ENCODE measurements at regions not wholly inside any gene's neighbourhood (a gene's known extent, or its start where the extent isn't known, plus 50 kb on each side); places are given as distances from the start of the nearest gene placed in this dataset.

DNA sequence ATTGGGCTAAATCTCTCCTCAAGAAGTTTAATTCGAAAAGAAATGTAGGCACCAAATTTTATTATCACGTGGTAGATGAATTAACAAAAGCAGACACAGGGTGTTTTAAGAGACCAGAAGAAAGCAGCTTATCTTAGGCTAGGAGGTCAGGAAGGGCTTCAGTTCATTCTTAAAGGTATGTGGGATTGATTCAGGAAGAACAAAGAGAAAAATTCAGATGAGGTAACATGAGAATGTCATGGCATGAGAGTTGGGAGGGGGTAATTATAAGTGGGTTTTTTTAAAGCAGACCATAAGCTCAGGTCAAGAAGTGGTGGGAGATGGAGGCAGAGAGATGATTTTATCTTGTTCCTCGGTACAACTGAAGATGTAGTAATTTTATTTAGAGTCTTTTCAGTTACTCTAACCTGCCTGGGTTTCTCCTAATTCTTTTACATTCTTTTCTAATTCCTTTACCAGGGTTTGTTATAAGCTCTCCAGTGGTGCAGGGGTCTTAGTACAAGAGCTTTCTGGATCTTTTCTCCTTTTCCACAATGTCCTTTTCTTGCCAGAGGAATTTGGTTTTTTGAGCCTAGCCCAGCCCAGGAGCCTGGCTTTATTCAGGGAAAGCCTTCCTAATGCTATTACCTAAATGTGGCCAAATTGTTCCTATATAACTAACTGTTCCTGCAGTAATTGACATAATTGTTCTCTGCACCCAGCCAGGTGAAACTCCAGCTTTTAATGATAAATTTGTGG is 474.1 kb upstream of the BTBD3 start:
- H3K9me3 Mint-ChIP-seq, result no peaks in the 10 kb centered on the region
- no peak overlapping the region for H3K4me3 Mint-ChIP-seq
- H3K27ac Mint-ChIP-seq, result 0 out of 2 replicates have a peak overlapping the region, but pooled peaks have one; percentile 26
- no peak for DNase-seq (ENCODE audit: low spot score)
- TF ChIP-seq, protein P1, sequence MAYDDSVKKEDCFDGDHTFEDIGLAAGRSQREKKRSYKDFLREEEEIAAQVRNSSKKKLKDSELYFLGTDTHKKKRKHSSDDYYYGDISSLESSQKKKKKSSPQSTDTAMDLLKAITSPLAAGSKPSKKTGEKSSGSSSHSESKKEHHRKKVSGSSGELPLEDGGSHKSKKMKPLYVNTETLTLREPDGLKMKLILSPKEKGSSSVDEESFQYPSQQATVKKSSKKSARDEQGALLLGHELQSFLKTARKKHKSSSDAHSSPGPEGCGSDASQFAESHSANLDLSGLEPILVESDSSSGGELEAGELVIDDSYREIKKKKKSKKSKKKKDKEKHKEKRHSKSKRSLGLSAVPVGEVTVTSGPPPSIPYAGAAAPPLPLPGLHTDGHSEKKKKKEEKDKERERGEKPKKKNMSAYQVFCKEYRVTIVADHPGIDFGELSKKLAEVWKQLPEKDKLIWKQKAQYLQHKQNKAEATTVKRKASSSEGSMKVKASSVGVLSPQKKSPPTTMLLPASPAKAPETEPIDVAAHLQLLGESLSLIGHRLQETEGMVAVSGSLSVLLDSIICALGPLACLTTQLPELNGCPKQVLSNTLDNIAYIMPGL (CRISPR knock-in tag; IDR thresholded peaks at IDR 0.05), result no peak
- TF ChIP-seq ZBTB21 (CRISPR knock-in tag; IDR thresholded peaks at IDR 0.05; ENCODE audit: borderline replicate concordance), result no peak
- TF ChIP-seq, protein P2, sequence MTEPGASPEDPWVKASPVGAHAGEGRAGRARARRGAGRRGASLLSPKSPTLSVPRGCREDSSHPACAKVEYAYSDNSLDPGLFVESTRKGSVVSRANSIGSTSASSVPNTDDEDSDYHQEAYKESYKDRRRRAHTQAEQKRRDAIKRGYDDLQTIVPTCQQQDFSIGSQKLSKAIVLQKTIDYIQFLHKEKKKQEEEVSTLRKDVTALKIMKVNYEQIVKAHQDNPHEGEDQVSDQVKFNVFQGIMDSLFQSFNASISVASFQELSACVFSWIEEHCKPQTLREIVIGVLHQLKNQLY (CRISPR knock-in tag; IDR thresholded peaks at IDR 0.05), result no peak
- no peak for TF ChIP-seq TEAD1 (CRISPR knock-in tag; IDR thresholded peaks at IDR 0.05)
- TF ChIP-seq, protein P3, sequence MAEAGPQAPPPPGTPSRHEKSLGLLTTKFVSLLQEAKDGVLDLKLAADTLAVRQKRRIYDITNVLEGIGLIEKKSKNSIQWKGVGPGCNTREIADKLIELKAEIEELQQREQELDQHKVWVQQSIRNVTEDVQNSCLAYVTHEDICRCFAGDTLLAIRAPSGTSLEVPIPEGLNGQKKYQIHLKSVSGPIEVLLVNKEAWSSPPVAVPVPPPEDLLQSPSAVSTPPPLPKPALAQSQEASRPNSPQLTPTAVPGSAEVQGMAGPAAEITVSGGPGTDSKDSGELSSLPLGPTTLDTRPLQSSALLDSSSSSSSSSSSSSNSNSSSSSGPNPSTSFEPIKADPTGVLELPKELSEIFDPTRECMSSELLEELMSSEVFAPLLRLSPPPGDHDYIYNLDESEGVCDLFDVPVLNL (CRISPR knock-in tag; IDR thresholded peaks at IDR 0.05; ENCODE audit: borderline replicate concordance, low read depth), result no peak
- TF ChIP-seq, protein P4, sequence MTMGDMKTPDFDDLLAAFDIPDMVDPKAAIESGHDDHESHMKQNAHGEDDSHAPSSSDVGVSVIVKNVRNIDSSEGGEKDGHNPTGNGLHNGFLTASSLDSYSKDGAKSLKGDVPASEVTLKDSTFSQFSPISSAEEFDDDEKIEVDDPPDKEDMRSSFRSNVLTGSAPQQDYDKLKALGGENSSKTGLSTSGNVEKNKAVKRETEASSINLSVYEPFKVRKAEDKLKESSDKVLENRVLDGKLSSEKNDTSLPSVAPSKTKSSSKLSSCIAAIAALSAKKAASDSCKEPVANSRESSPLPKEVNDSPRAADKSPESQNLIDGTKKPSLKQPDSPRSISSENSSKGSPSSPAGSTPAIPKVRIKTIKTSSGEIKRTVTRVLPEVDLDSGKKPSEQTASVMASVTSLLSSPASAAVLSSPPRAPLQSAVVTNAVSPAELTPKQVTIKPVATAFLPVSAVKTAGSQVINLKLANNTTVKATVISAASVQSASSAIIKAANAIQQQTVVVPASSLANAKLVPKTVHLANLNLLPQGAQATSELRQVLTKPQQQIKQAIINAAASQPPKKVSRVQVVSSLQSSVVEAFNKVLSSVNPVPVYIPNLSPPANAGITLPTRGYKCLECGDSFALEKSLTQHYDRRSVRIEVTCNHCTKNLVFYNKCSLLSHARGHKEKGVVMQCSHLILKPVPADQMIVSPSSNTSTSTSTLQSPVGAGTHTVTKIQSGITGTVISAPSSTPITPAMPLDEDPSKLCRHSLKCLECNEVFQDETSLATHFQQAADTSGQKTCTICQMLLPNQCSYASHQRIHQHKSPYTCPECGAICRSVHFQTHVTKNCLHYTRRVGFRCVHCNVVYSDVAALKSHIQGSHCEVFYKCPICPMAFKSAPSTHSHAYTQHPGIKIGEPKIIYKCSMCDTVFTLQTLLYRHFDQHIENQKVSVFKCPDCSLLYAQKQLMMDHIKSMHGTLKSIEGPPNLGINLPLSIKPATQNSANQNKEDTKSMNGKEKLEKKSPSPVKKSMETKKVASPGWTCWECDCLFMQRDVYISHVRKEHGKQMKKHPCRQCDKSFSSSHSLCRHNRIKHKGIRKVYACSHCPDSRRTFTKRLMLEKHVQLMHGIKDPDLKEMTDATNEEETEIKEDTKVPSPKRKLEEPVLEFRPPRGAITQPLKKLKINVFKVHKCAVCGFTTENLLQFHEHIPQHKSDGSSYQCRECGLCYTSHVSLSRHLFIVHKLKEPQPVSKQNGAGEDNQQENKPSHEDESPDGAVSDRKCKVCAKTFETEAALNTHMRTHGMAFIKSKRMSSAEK (CRISPR knock-in tag; IDR thresholded peaks at IDR 0.05; ENCODE audit: borderline replicate concordance), result no peak
- no peak for TF ChIP-seq NR1H2 (CRISPR knock-in tag; IDR thresholded peaks at IDR 0.05)
- TF ChIP-seq TP53 (CRISPR knock-in tag; IDR thresholded peaks at IDR 0.05), result no peak
- no peak for TF ChIP-seq PRRX2 (CRISPR knock-in tag; IDR thresholded peaks at IDR 0.05)
- TF ChIP-seq GRHL2 (CRISPR knock-in tag; IDR thresholded peaks at IDR 0.05; ENCODE audit: insufficient replicate concordance, severe bottlenecking), result no peak
- TF ChIP-seq, protein P5, sequence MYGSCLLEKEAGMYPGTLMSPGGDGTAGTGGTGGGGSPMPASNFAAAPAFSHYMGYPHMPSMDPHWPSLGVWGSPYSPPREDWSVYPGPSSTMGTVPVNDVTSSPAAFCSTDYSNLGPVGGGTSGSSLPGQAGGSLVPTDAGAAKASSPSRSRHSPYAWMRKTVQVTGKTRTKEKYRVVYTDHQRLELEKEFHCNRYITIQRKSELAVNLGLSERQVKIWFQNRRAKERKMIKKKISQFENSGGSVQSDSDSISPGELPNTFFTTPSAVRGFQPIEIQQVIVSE (CRISPR knock-in tag; IDR thresholded peaks at IDR 0.05; ENCODE audit: borderline replicate concordance), result no peak
- TF ChIP-seq FOXP1 (CRISPR knock-in tag; IDR thresholded peaks at IDR 0.05; ENCODE audit: borderline replicate concordance), result no peak
- H3K4me1 Mint-ChIP-seq, result peaks cover 32% of the 10 kb centered on the region
- ChIA-PET CTCF (interaction anchor here (0.7 to 1.0 kb wide), 3 partner anchors 9 to 125 kb away, joined by 3 to 4 read pairs (median 3); no protein-coding TSS in a partner anchor), POLR2A (interaction anchor here (0.7 to 1.0 kb wide), 2 partner anchors 97 to 435 kb away, joined by 3 read pairs; no protein-coding TSS in a partner anchor)
- peak; percentile 61 for ATAC-seq
- peaks cover 4% of the 10 kb centered on the region; the same call in 1 of the 2 replicates for H3K36me3 Mint-ChIP-seq
- H3K27me3 Mint-ChIP-seq (ENCODE audit: low read depth), result no peaks in the 10 kb centered on the region

DNA sequence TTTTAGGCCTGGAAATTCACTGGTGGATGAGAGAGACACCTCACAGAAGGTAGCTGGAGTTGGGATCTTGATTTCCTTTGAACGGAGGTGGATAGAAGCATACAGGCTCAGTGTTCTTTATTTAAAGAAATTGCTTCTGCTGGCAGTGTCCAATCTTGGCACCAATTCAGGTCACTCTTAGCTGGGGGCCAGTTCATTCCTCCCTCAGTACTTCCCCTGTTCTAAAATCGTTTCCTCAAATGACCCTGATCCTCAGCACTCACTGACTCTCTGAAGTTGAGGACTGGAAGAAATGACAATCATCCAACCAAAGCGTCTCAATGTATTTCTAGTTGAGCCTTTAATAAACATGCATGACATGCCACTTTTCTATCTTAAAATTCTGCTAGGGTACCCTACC is 472.5 kb upstream of the BTBD3 start:
- peaks cover 4% of the 10 kb centered on the region; the same call in 1 of the 2 replicates for H3K36me3 Mint-ChIP-seq
- H3K9me3 Mint-ChIP-seq, result peaks cover 3% of the 10 kb centered on the region
- no peaks in the 10 kb centered on the region for H3K27me3 Mint-ChIP-seq (ENCODE audit: low read depth)
- ChIA-PET POLR2A (no interaction called here), CTCF (no interaction called here)
- H3K4me1 Mint-ChIP-seq, result peaks cover 32% of the 10 kb centered on the region
- no peak overlapping the region for H3K4me3 Mint-ChIP-seq
- ATAC-seq, result no peak
- no peak for DNase-seq (ENCODE audit: low spot score)
- no peak overlapping the region for H3K27ac Mint-ChIP-seq
- no peak for TF ChIP-seq ZBTB21 (CRISPR knock-in tag; IDR thresholded peaks at IDR 0.05; ENCODE audit: borderline replicate concordance)
- no peak for TF ChIP-seq ZNF423 (CRISPR knock-in tag; IDR thresholded peaks at IDR 0.05)
- no peak for TF ChIP-seq GABPB1 (CRISPR knock-in tag; IDR thresholded peaks at IDR 0.05)
- TF ChIP-seq NFE2L1 (CRISPR knock-in tag; IDR thresholded peaks at IDR 0.05), result no peak
- TF ChIP-seq IRF2 (CRISPR knock-in tag; IDR thresholded peaks at IDR 0.05; ENCODE audit: borderline replicate concordance, low read depth), result no peak
- TF ChIP-seq ZNF671 (CRISPR knock-in tag; IDR thresholded peaks at IDR 0.05), result no peak
- TF ChIP-seq, protein P6, sequence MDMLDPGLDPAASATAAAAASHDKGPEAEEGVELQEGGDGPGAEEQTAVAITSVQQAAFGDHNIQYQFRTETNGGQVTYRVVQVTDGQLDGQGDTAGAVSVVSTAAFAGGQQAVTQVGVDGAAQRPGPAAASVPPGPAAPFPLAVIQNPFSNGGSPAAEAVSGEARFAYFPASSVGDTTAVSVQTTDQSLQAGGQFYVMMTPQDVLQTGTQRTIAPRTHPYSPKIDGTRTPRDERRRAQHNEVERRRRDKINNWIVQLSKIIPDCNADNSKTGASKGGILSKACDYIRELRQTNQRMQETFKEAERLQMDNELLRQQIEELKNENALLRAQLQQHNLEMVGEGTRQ (CRISPR knock-in tag; IDR thresholded peaks at IDR 0.05), result no peak
- no peak for TF ChIP-seq ELF4 (CRISPR knock-in tag; IDR thresholded peaks at IDR 0.05; ENCODE audit: low read depth)
- TF ChIP-seq, protein P7, sequence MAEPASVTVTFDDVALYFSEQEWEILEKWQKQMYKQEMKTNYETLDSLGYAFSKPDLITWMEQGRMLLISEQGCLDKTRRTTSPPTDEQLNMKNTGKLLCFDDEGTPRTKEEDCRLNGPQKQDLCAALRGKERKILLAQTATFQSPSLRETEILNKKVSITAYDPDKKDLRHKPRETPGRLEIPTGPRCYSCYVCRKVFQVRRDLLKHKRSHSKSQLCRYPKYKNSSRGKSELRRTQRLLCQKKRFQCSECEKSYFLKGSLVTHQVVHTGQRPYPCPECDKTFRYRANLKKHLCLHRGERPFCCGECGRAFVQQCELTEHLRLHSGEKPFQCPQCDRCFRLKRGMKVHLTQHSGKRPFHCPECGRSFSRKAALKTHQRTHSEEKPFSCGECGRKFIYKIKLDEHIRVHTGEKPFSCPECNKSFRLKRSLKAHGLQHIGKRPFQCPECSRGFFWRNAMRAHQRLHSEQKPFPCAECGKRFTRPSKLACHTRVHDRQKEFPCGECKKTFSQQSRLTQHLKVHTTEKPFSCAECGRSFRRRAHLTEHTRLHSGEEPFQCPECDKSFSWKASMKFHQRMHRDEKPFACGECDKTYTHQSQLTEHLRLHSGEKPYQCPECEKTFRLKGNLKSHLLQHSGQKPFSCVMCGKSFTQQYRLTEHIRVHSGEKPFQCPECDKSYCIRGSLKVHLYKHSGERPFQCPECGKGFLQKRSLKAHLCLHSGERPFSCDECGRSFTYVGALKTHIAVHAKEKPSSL (CRISPR knock-in tag; conservative IDR thresholded peaks at IDR 0.05), result no peak
- TF ChIP-seq, protein P8, sequence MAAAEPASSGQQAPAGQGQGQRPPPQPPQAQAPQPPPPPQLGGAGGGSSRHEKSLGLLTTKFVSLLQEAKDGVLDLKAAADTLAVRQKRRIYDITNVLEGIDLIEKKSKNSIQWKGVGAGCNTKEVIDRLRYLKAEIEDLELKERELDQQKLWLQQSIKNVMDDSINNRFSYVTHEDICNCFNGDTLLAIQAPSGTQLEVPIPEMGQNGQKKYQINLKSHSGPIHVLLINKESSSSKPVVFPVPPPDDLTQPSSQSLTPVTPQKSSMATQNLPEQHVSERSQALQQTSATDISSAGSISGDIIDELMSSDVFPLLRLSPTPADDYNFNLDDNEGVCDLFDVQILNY (CRISPR knock-in tag; IDR thresholded peaks at IDR 0.05), result no peak
